Fibroblast of lung (primary cell): ENCODE measurements at regions not wholly inside any gene's neighbourhood (a gene's known extent, or its start where the extent isn't known, plus 50 kb on each side); places are given as distances from the start of the nearest gene placed in this dataset.

Source experiments
- EZH2 ChIP-seq: IDR thresholded peaks from 2 replicates; pipeline ENCODE4 v1.5.1; 2012; ENCODE audit warnings: low read length, control low read depth, mild to moderate bottlenecking; ENCODE audit errors: missing control alignments
- TF ChIP-seq, protein P1 (sequence below), 2 donors: IDR thresholded peaks in 1 of 2; conservative IDR thresholded peaks in 1 of 2; 1 replicate in 1 of 2; 2 replicates in 1 of 2; pipeline ENCODE4 v1.5.1; 2011 to 2012; ENCODE audit warnings: low read length in 2 of 2, control low read depth in 1 of 2, inconsistent platforms in 1 of 2, low read depth in 1 of 2, mild to moderate bottlenecking in 1 of 2

DNA sequence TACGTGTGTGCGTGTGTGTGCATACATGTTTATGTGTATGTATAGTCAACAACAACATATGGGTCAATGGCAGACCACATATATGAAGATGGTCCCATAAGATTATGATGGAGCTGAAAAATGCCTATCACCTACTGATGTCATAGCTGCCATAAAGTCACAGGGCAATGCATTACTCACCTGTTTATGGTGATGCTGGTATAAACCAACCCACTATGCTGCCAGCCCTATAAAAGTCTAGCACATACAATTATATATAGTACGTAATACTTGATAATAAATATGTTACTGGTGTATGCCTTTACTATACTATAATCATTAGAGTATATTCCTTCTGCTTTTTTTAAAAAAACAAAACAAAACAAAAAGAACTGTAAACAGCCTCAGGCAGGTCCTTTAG, 148.4 kb upstream of the ARID1B start:
- TF ChIP-seq, protein P1, sequence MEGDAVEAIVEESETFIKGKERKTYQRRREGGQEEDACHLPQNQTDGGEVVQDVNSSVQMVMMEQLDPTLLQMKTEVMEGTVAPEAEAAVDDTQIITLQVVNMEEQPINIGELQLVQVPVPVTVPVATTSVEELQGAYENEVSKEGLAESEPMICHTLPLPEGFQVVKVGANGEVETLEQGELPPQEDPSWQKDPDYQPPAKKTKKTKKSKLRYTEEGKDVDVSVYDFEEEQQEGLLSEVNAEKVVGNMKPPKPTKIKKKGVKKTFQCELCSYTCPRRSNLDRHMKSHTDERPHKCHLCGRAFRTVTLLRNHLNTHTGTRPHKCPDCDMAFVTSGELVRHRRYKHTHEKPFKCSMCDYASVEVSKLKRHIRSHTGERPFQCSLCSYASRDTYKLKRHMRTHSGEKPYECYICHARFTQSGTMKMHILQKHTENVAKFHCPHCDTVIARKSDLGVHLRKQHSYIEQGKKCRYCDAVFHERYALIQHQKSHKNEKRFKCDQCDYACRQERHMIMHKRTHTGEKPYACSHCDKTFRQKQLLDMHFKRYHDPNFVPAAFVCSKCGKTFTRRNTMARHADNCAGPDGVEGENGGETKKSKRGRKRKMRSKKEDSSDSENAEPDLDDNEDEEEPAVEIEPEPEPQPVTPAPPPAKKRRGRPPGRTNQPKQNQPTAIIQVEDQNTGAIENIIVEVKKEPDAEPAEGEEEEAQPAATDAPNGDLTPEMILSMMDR (conservative IDR thresholded peaks at IDR 0.05 in 1 of 2, IDR thresholded peaks at IDR 0.05 in 1 of 2; ENCODE audit: low read depth in 1 of 2, low read length in 2 of 2): no peak
- TF ChIP-seq EZH2: no peak
